COLO668 (cell line): ENCODE measurements at regions not wholly inside any gene's neighbourhood (a gene's known extent, or its start where the extent isn't known, plus 50 kb on each side); places are given as distances from the start of the nearest gene placed in this dataset.

ENCODE experiments used
- DNase-seq: peaks from one replicate; lab custom pipeline; 2025; ENCODE audit not compliant: unreplicated experiment; lab: John Stamatoyannopoulos, UW

DNA sequence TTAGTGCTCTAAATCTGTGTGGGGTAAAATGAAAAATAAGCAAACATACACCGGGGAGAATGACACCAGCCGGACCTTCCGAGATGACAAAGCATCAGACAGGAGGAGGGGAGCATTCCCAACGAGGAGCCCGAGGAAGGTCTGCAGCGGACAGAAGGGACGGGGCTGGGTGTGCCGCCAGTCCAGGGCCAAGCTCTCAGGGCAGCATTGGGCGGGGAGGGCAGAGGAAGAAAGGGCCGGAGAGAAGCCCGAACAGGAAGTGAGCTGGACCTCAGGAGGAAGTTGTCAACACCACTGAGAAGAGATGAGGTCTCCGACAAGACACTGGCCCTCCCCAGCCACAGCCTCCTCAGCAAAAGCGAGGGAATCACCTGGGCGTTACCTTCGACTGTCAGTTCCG is 182.6 kb upstream of the RNF32 start:
- DNase-seq, result no peak

- DNase-seq, result no peak
These were observed 184.0 kb upstream of the RNF32 start for GRCh38 chr7:156456503-156457115.

GRCh38 chr7:156456032-156456431 is 184.5 kb upstream of the RNF32 start:
- DNase-seq, result no peak

GRCh38 chr7:156450473-156450872 is 190.1 kb upstream of the RNF32 start:
- DNase-seq, result no peak

DNA sequence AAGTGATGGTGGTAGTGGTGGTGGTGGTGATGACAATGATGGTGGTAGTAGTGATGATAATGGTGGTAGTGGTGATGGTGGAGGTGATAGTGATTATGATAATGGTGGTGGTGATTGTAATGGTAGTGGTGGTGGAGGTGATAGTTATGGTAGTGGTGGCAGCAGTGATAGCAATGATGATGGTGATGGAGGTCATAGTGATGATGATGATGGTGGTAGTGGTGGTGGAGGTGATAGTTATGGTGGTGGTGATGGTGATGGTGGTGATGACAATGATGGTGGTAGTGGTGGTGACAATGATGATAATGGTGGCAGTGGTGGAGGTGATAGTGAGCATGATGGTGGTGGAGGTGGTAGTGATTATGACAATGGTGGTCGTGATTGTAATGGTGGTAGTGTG is 191.7 kb upstream of the RNF32 start:
- no peak for DNase-seq

- DNase-seq, result no peak
These were observed 193.6 kb upstream of the RNF32 start for GRCh38 chr7:156446990-156447389.

GRCh38 chr7:156445997-156446761 is 194.4 kb upstream of the RNF32 start:
- no peak for DNase-seq

GRCh38 chr7:156442516-156442915 is 198.1 kb upstream of the RNF32 start:
- DNase-seq, result no peak

DNA sequence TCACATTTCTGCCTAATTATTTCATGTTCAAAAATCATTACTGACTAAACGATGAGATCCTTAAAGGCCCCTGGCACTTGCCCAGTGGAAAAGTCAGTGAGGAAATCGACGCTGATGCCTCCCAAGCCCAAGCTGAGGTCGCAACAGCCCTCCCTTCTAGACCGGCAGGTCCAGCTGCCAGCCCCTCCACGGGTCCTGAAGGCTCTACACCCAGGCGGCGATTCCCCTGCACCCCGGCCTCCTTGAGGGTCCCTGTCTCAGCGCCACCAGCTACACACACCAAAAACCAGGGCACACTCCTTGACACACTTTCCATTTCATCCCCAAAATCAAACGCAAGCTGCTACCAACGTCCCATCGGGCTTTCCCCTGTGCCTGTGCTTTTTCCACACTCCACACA is 200.1 kb upstream of the RNF32 start:
- DNase-seq, result no peak

DNA sequence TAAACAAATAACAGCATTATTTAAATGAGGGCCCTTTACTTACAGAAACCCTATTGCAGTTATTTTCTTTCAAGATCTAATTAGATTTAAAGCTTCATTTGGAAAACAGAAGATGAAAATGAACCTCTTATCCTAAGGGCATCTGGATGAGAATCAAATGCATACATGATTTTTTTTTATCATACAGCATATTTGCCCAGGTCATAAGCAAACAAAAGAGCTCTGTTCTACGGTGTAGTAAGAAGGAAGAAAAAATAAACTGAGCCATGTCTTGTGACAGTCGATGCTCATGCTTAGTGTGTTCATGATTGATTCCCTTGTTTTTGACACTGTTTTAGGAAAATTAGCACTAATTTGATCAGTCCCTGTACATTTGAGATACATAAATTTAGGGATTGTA is 202.6 kb upstream of the RNF32 start:
- DNase-seq, result no peak

- no peak for DNase-seq
These were observed 203.5 kb upstream of the RNF32 start for GRCh38 chr7:156437021-156437614.

DNA sequence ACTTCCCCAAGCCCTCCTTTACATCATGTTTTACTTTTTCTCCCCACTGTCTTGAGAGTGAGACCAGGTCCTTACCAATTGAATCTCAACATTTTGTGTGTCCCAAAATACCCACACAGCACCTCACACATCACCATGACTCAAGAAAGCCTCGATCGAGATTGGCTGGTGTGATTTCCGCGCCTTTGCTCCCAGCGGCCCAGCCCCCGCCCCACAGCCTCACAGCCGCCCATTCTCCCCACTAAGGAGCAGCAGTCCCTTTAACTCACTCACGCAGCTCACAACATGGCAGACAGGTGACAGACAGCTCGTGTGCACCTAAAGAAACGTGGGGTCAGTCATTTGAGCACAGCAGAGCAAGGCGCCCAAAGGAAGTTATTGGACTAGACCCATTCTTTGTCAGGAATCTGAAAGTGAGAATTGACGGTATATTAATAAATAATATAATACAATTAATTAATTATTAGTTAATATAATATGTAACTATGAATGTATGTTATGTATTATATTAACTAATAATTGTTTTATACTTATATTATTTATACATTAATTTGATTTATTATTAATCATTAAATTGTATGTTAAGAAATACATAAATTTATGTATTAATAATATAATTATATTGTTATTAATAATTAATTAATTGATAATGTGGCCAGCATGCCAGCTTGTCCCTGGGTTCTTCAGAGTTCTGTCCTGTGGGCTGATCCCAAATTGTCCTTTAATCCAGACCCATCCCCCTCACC is 204.9 kb upstream of the RNF32 start:
- no peak for DNase-seq

- no peak for DNase-seq
These were observed 205.9 kb upstream of the RNF32 start for GRCh38 chr7:156434706-156435105.

DNA sequence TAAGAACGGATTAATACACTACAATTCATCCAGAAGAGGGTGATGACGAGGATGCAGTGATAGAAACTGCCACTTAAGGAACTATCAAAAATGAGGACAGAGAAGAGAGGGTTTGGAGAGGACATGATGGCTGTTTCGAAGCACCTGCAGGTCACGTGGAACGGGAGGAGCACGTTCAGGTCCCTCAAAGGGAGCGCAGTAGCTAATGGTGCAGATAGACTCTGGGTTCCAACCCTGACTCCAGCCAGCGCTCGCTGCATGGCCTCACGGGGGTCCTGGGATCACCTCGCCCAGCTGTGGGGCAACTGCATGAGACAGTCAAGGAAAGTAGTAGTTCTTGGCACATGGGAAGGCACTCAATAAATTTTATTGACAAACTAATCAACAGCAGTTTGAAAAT is 208.6 kb upstream of the RNF32 start:
- no peak for DNase-seq

DNA sequence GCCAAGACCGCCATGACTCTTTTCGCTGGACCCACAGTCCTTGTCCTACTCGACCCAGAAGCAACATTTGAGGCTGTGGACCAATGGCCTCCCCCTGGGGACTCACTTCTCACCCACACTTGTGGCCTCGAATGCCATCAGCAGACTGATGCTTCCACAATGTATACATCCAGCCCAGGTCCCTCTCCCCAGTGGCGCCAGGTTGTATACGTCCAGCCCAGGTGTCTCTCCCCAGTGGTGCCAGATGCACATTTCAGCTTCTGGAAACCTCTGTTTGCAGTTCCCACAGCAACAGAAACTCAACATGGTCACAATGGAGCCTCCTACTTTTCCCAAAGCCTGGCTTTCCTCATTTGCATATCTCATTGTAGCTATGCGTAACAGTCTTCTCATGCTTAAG is 210.5 kb upstream of the RNF32 start:
- no peak for DNase-seq

DNA sequence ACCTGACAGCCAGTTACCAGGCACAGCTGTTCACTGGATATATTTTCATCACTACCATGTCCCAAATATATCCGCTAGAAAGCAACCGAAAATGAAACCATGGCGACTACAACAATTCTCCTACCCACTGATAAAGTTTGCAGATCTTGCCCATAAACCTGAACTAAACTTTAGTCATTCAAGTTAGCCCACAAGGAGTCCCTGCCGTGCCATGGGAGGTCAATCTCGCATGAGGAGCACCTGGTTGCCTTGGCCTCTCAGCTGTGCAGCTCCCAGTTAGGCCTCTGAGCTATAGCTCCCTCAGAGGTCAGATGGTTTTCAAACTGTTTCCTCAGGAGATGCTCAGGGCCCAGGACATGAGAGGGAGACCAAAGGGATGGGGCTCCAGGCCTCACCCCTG is 211.1 kb upstream of the RNF32 start:
- no peak for DNase-seq

- DNase-seq, result no peak
These were observed 216.7 kb upstream of the RNF32 start for GRCh38 chr7:156423876-156424275.

GRCh38 chr7:156420496-156420895 is 220.1 kb upstream of the RNF32 start:
- DNase-seq, result no peak

- DNase-seq, result no peak
These were observed 220.8 kb upstream of the RNF32 start for GRCh38 chr7:156419782-156420181.

GRCh38 chr7:156402255-156402654 is 238.3 kb upstream of the RNF32 start:
- DNase-seq, result no peak

- DNase-seq, result no peak
These were observed 239.0 kb upstream of the RNF32 start for GRCh38 chr7:156401617-156402016.

DNA sequence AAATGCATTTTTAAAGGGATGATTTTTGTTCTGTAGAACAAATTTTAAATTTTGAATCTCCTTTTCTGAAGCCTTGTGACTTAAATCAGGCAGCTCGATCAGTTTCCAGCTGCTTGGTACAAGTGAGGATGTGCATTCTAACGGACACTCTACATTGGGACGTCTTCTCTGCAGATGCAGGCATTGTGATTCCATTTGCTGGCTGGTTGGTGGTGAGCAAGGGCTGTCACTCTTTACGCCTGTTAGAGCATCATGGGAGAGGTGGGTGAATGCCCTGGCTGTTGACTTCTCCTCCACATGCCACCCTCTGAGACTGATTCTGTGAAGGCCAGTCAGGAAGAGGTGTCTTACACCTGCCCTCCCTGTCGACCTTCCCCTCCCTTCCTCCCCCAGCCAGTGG is 240.5 kb upstream of the RNF32 start:
- no peak for DNase-seq
